Spleen (tissue), 11 donors: ENCODE measurements at regions not wholly inside any gene's neighbourhood (a gene's known extent, or its start where the extent isn't known, plus 50 kb on each side); places are given as distances from the start of the nearest gene placed in this dataset.
A peak's percentile ranks its signal among the peaks of the same experiment; 100 is the strongest.

Experiments used
- DNase-seq: peaks from one replicate; pipeline ENCODE4 v3.0.0-alpha.2; 2020
- H3K27ac ChIP-seq, 8 donors: fragments of 200-600 bp; sonication (generic) in 7 of 8; 1 replicate in 4 of 8; 2 replicates in 4 of 8; pipeline versions ENCODE4 v1.5.0 to v1.8.0; 2016 to 2021; ENCODE audit warnings: inconsistent platforms in 4 of 8, mild to moderate bottlenecking in 4 of 8, moderate library complexity in 1 of 8
- H3K27me3 ChIP-seq, 7 donors: fragments of 200-600 bp; sonication (generic) in 6 of 7; replicated peaks in 1 of 7; 1 replicate in 4 of 7; 2 replicates in 3 of 7; pipeline versions ENCODE4 v1.5.0 to v1.8.0; 2016 to 2021; ENCODE audit warnings: inconsistent platforms in 3 of 7, mild to moderate bottlenecking in 1 of 7
- H3K36me3 ChIP-seq, 6 donors: fragments of 200-600 bp; sonication (generic) in 5 of 6; 1 replicate in 4 of 6; 2 replicates in 2 of 6; pipeline versions ENCODE4 v1.5.0 to v1.8.0; 2016 to 2021; ENCODE audit warnings: inconsistent platforms in 2 of 6
- H3K4me1 ChIP-seq, 6 donors: fragments of 200-600 bp; sonication (generic) in 5 of 6; 1 replicate in 3 of 6; 2 replicates in 3 of 6; pipeline versions ENCODE4 v1.5.0 to v1.8.0; 2016 to 2021; ENCODE audit warnings: inconsistent platforms in 3 of 6
- H3K4me3 ChIP-seq, 8 donors: fragments of 200-600 bp; sonication (generic) in 7 of 8; 1 replicate in 4 of 8; 2 replicates in 4 of 8; pipeline versions ENCODE4 v1.5.0 to v1.8.0; 2016 to 2021; ENCODE audit warnings: inconsistent platforms in 4 of 8, mild to moderate bottlenecking in 4 of 8, moderate library complexity in 2 of 8
- H3K9me3 ChIP-seq, 8 donors: fragments of 200-600 bp; sonication (generic) in 7 of 8; 1 replicate in 4 of 8; 2 replicates in 4 of 8; pipeline versions ENCODE4 v1.5.0 to v1.8.0; 2016 to 2021; ENCODE audit warnings: inconsistent platforms in 4 of 8
- POLR2A ChIP-seq, 3 donors: fragments of 450-650 bp; IDR thresholded peaks; one replicate each; pipeline ENCODE4 v1.5.1; 2017; ENCODE audit warnings: antibody characterized with exemption in 3 of 3, mild to moderate bottlenecking in 1 of 3
- POLR2AphosphoS5 ChIP-seq, 3 donors: sonication (generic); formaldehyde crosslinking; IDR thresholded peaks; one replicate each; pipeline ENCODE4 v1.5.1; 2017; ENCODE audit warnings: antibody characterized with exemption in 3 of 3
- WGBS, 5 donors: extraction: QIAGEN DNeasy Blood & Tissue Kit in 3 of 5; methylation state at CpG; one replicate each; pipeline versions ENCODE4 v1.1.5 to v1.1.7; 2013 to 2018; 5-methylcytosine and 5-hydroxymethylcytosine counted together
- intact Hi-C: fragments of 100-400 bp; cut with DNase I; formaldehyde crosslinking; loops from one replicate; pipeline ENCODE4 v1.15.0; 2023; ENCODE audit warnings: low total_unique reads
- TF ChIP-seq, protein P1 (sequence below), 11 experiments: fragments of 200-600 bp in 7 of 11; fragments of 450-650 bp in 4 of 11; sonication (generic) in 4 of 11; IDR thresholded peaks in 8 of 11; conservative IDR thresholded peaks in 3 of 11; 1 replicate in 7 of 11; 2 replicates in 4 of 11; pipeline versions ENCODE4 v1.4.0 to v1.8.0; 2016 to 2021; ENCODE audit warnings: antibody characterized with exemption in 11 of 11, inconsistent platforms in 4 of 11, mild to moderate bottlenecking in 1 of 11
- donor health status: healthy with polysubstance abuse.
- donor health status: DM: no; HTN: no; CAD: no; lungs with moderate emphysema.
- donor health status: DM: no; HTN: no; CAD: no.
- donor health status: Bipolar disorder and iron deficiency.
- donor health status: healthy.
- donor health status: DM: no; HTN: no; CAD: no.
- donor health status: DM: yes; HTN: yes; CAD: no.

DNA sequence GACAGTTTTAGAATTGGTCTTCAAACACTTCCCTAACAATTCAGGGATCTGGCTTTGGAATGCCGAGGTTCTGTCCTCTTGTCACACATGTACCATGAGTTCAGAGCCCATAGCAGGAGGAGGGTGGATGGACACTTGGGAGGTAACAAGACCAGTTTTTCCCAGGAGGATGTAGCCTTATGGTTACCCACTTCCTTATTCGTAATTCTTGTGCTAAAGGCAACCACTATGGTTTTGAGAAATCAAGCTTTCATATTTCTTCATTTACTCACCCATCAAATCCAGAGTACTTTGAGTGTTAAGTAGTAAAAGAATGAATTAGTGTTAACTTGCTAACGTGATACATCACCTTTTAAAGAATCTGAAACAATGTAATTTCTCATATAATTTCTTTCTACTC, 479.6 kb upstream of the ALCAM start:
- Histone ChIP-seq H3K27me3 (no peaks in the 10 kb centered on the region), H3K36me3 (no peaks in the 10 kb centered on the region), H3K4me1 (no peaks in the 10 kb centered on the region), H3K27ac (peak overlapping the region in 3 of 8 donors; percentile 12 to 37 (median 25)), H3K9me3 (no peaks in the 10 kb centered on the region), H3K4me3 (no peak overlapping the region)
- no peak for DNase-seq
- no peak for TF ChIP-seq POLR2AphosphoS5 (IDR thresholded peaks at IDR 0.05)
- no peak for TF ChIP-seq POLR2A (IDR thresholded peaks at IDR 0.05)
- TF ChIP-seq, protein P1, sequence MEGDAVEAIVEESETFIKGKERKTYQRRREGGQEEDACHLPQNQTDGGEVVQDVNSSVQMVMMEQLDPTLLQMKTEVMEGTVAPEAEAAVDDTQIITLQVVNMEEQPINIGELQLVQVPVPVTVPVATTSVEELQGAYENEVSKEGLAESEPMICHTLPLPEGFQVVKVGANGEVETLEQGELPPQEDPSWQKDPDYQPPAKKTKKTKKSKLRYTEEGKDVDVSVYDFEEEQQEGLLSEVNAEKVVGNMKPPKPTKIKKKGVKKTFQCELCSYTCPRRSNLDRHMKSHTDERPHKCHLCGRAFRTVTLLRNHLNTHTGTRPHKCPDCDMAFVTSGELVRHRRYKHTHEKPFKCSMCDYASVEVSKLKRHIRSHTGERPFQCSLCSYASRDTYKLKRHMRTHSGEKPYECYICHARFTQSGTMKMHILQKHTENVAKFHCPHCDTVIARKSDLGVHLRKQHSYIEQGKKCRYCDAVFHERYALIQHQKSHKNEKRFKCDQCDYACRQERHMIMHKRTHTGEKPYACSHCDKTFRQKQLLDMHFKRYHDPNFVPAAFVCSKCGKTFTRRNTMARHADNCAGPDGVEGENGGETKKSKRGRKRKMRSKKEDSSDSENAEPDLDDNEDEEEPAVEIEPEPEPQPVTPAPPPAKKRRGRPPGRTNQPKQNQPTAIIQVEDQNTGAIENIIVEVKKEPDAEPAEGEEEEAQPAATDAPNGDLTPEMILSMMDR (IDR thresholded peaks at IDR 0.05 in 8 of 11, conservative IDR thresholded peaks at IDR 0.05 in 3 of 11) = no peak
- WGBS, 5 donors = 37 to 55% (median 44%) methylated on average over 3 of the region's 3 CpGs
- intact Hi-C loops = no loop called here

DNA sequence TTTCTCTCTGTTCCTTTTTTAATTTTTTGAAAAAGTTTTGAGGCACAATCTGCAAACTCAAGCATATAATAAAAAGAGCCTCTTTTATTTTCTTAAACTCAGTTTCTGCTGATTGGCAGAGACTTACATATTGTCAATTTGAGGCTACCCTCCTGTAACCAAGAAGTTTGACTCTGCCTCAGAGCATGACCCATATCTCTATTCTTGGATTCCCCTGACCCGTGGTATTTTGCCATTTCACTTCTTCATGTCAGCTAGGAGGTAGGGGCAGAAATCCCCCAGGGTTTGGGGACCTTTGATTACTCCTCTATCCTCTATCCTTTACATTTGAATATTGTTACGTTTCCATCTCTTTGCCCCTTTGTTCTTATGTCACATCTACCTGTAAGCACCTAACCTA, 479.1 kb upstream of the ALCAM start:
- intact Hi-C loops = no loop called here
- Histone ChIP-seq H3K27ac (no peak overlapping the region), H3K9me3 (no peaks in the 10 kb centered on the region), H3K4me3 (no peak overlapping the region), H3K4me1 (no peaks in the 10 kb centered on the region), H3K36me3 (no peaks in the 10 kb centered on the region), H3K27me3 (no peaks in the 10 kb centered on the region)
- 56 to 73% (median 57%) methylated on average over 2 of the region's 2 CpGs for WGBS, 5 donors
- no peak for DNase-seq
- TF ChIP-seq POLR2AphosphoS5 (IDR thresholded peaks at IDR 0.05) (no peak), POLR2A (IDR thresholded peaks at IDR 0.05) (no peak)
- TF ChIP-seq, protein P1 (IDR thresholded peaks at IDR 0.05 in 8 of 11, conservative IDR thresholded peaks at IDR 0.05 in 3 of 11) = no peak

DNA sequence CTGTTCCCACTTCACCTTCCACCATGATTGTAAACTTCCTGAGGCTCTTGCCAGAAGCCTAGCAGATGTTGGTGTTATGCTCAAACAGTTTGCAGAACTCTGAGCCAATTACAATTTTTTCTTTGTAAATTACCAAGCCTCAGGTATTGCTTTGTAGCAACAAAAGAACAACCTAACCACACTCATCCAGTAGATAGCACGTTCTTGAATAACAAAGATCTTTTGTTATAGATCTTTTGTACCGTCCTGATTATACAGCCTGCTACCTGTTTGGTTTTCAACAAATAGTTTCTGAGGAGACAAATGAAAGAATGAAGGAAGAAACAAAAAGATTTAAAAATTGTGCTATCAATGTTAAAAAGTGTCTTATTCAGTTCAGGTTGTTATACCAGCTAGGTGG, 474.7 kb upstream of the ALCAM start:
- 73 to 88% (median 83%) methylated on average over 2 of the region's 2 CpGs for WGBS, 5 donors
- H3K27me3 ChIP-seq = no peaks in the 10 kb centered on the region
- no peaks in the 10 kb centered on the region for H3K9me3 ChIP-seq
- no peak for DNase-seq
- TF ChIP-seq, protein P1 (IDR thresholded peaks at IDR 0.05 in 8 of 11, conservative IDR thresholded peaks at IDR 0.05 in 3 of 11) = no peak
- TF ChIP-seq POLR2A (IDR thresholded peaks at IDR 0.05) (no peak), POLR2AphosphoS5 (IDR thresholded peaks at IDR 0.05) (no peak)
- no peak overlapping the region for H3K4me3 ChIP-seq
- no peaks in the 10 kb centered on the region for H3K4me1 ChIP-seq
- no peaks in the 10 kb centered on the region for H3K36me3 ChIP-seq
- intact Hi-C loops = no loop called here
- H3K27ac ChIP-seq = no peak overlapping the region

DNA sequence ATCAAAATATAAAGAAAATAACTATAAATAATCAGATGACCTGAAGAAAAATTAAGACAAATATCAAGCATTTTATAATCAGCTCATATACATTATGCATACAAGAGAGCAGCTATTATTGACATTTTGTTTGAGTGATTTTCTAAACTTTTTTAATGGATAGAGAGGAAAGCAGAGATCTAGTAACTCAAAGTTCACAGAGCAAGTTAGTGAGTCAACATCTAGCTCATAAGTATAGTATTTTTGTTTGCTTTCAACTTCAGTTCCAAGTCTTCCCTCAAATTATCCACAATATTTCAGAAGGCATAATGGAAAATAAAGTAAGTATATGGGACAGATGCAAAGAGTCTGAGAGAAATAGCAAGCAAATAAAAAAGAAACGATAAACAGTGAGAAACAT, 470.1 kb upstream of the ALCAM start:
- H3K27me3 ChIP-seq = no peaks in the 10 kb centered on the region
- H3K9me3 ChIP-seq = peaks cover 0 to 6% (median 0%) of the 10 kb centered on the region in 8 donors
- no peak overlapping the region for H3K4me3 ChIP-seq
- no peaks in the 10 kb centered on the region for H3K4me1 ChIP-seq
- DNase-seq = no peak
- 87 to 98% (median 93%) methylated on average over 1 of the region's 1 CpG for WGBS, 5 donors
- H3K36me3 ChIP-seq = no peaks in the 10 kb centered on the region
- H3K27ac ChIP-seq = no peak overlapping the region
- intact Hi-C loops = no loop called here
- TF ChIP-seq POLR2AphosphoS5 (IDR thresholded peaks at IDR 0.05) = no peak
- TF ChIP-seq, protein P1 (IDR thresholded peaks at IDR 0.05 in 8 of 11, conservative IDR thresholded peaks at IDR 0.05 in 3 of 11) = no peak
- TF ChIP-seq POLR2A (IDR thresholded peaks at IDR 0.05) = no peak
